Activated CD4-positive, alpha-beta T cell treated with anti-CD3 and anti-CD28 coated beads for 36 hours (primary cell): ENCODE measurements at regions not wholly inside any gene's neighbourhood (a gene's known extent, or its start where the extent isn't known, plus 50 kb on each side); places are given as distances from the start of the nearest gene placed in this dataset.
"Not testable (repeated sequence)": the region's sequence is repeated elsewhere in the genome, so short reads cannot be mapped to it uniquely, and the experiment has no call there.

Experiments
- ATAC-seq: fragments of 200-7000 bp; cut with Tn5 transposase; one replicate; pipeline ENCODE4 v1.10.0; 2021; ENCODE audit warnings: mild to moderate bottlenecking, moderate library complexity
- CTCF ChIA-PET: fragments of 350-600 bp; sonication (Branson Sonifier 250); formaldehyde crosslinking; loops from one replicate; lab custom pipeline; 2021; ENCODE audit warnings: antibody characterized with exemption; lab: Charles Lee
- POLR2A ChIA-PET: fragments of 350-600 bp; sonication (Branson Sonifier 250); formaldehyde crosslinking; loops from one replicate; lab custom pipeline; 2021; ENCODE audit warnings: antibody characterized with exemption, inconsistent platforms; lab: Charles Lee
- DNase-seq: peaks from one replicate; pipeline ENCODE4 v3.0.0-alpha.2; 2020
- H3K27ac Mint-ChIP-seq: one replicate; pipeline ENCODE4 v1.8.0; 2021; ENCODE audit warnings: mixed read lengths
- H3K27me3 Mint-ChIP-seq: one replicate; pipeline ENCODE4 v1.8.0; 2021; ENCODE audit warnings: mixed read lengths
- H3K36me3 Mint-ChIP-seq: one replicate; pipeline ENCODE4 v1.8.0; 2021; ENCODE audit warnings: low read depth, mixed read lengths
- H3K4me1 Mint-ChIP-seq: one replicate; pipeline ENCODE4 v1.8.0; 2021; ENCODE audit warnings: mixed read lengths
- H3K4me3 Mint-ChIP-seq: one replicate; pipeline ENCODE4 v1.8.0; 2021; ENCODE audit warnings: mild to moderate bottlenecking, moderate library complexity, mixed read lengths
- H3K9me3 Mint-ChIP-seq: one replicate; pipeline ENCODE4 v1.8.0; 2021; ENCODE audit warnings: low read depth, mixed read lengths
- intact Hi-C, 2 experiments: fragments of 100-400 bp; cut with DNase I in 1 of 2; cut with micrococcal nuclease in 1 of 2; formaldehyde crosslinking; loops; one replicate each; pipeline versions ENCODE4 v1.14.2 to v1.15.1; 2022 to 2024; cut with DNase I, micrococcal nuclease

DNA sequence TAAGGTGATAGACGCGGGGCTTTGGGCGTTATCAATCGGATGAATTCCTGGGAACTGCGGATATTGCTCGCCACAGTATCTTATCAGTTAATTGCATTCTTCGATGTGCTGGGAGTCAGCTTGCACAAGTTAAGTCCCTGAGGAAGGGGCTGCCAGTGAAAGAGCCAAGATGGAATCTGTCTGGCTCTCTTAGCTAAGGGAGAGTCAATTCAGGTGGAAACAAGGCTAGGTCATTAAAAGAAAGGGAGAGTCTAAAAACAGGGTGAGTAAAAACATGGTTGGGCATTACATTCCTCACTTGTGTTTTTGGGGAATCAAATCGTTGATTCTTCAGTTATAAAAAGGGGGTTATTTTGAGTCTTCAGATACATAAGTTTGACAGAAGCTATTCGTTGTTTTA lies 196.2 kb downstream of the OTOP1 start:
- H3K36me3 Mint-ChIP-seq, H3K27ac Mint-ChIP-seq, DNase-seq, H3K27me3 Mint-ChIP-seq, intact Hi-C loops, H3K4me1 Mint-ChIP-seq, ATAC-seq, CTCF ChIA-PET, H3K9me3 Mint-ChIP-seq, POLR2A ChIA-PET, H3K4me3 Mint-ChIP-seq: not testable (repeated sequence)

DNA sequence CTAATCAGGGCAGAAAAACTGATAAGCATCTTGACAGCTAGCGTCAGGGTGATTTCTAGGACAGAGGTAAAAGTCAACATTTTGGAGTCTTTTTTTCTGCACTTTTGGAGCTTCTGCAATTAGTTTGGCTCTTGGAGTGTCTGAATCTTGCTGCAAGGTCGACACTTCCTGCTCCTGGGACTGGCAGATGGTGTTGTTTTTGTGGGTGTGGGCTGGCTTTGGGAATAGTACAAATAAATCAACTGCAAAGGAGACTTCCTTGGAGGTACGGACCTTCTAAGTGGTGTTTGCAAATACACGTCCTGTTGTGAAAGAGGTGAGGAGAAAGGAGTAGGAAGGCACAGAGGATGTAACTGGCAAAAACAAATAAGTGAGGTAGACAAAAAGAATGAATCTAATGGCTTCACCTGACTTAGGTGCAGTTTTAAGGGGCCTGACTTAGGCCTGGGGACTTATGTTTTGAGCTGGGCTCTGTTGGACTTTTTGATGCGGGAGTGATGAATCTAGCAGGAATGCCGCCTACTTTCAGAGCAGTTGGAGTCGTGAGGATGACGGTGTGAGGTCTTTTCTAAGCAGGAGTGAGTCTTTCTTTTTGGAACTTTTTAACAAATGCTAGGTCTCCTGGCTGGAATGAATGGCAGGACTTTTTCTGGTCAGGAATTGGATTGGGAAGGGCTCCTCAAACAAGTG lies 195.1 kb downstream of the OTOP1 start:
- H3K36me3 Mint-ChIP-seq, H3K9me3 Mint-ChIP-seq, H3K4me3 Mint-ChIP-seq, DNase-seq, ATAC-seq, intact Hi-C loops, CTCF ChIA-PET, H3K27ac Mint-ChIP-seq, H3K27me3 Mint-ChIP-seq, POLR2A ChIA-PET, H3K4me1 Mint-ChIP-seq: not testable (repeated sequence)

GRCh38 chr4:4032364-4032763 lies 194.4 kb downstream of the OTOP1 start:
- H3K27me3 Mint-ChIP-seq, DNase-seq, H3K4me1 Mint-ChIP-seq, H3K9me3 Mint-ChIP-seq, H3K27ac Mint-ChIP-seq, H3K4me3 Mint-ChIP-seq, POLR2A ChIA-PET, CTCF ChIA-PET, intact Hi-C loops, ATAC-seq, H3K36me3 Mint-ChIP-seq: not testable (repeated sequence)

- H3K4me1 Mint-ChIP-seq, POLR2A ChIA-PET, H3K27ac Mint-ChIP-seq, ATAC-seq, intact Hi-C loops, H3K36me3 Mint-ChIP-seq, H3K9me3 Mint-ChIP-seq, DNase-seq, H3K27me3 Mint-ChIP-seq, CTCF ChIA-PET, H3K4me3 Mint-ChIP-seq: not testable (repeated sequence)
These were observed 193.7 kb downstream of the OTOP1 start for GRCh38 chr4:4032801-4033605.

GRCh38 chr4:4037399-4038138 lies 189.2 kb downstream of the OTOP1 start:
- H3K36me3 Mint-ChIP-seq, H3K27ac Mint-ChIP-seq, POLR2A ChIA-PET, H3K4me3 Mint-ChIP-seq, H3K9me3 Mint-ChIP-seq, CTCF ChIA-PET, H3K27me3 Mint-ChIP-seq, DNase-seq, intact Hi-C loops, ATAC-seq, H3K4me1 Mint-ChIP-seq: not testable (repeated sequence)

DNA sequence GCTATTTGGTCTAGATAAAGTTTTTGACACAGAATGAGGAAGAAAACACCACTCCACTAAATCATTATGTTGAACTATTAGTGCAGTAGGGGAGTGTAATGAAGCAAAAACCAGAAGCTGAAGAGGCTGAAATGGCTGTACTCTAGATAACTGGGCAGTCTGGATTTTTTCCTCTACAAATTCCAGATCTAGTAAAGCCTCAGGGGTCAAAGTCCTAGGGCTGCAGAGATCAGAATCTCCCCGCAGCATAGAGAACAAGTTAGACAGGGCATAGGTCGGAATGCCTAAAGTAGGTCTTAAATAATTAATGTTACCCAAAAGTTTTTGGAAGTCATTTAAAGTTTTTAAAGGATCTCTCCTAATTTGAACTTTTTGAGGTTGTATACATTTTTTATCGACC lies 180.9 kb downstream of the OTOP1 start:
- intact Hi-C loops, H3K9me3 Mint-ChIP-seq, CTCF ChIA-PET, H3K36me3 Mint-ChIP-seq, H3K4me3 Mint-ChIP-seq, H3K27ac Mint-ChIP-seq, DNase-seq, ATAC-seq, POLR2A ChIA-PET: not testable (repeated sequence)
- H3K27me3 Mint-ChIP-seq, result peaks cover 44% of the 10 kb centered on the region
- peaks cover 11% of the 10 kb centered on the region for H3K4me1 Mint-ChIP-seq

DNA sequence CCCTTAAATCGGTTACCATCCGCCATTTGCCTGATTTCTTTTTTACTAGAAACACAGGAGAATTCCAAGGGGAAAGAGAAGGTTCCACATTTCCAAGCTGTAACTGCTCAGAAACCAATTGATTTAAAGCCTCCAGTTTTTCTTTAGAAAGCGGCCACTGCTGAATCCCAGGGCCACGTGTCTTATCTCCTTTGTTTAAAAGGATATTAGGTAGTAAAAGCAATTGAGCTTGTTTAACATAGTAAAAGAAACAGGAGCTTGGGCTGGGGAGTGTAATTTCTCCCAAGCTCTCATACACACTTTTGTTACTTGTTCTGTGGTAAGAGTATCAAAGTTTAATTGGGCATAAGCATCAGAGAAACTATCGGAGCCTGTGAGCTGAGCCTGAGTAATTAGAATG lies 180.0 kb downstream of the OTOP1 start:
- DNase-seq, result not testable (repeated sequence)

DNA sequence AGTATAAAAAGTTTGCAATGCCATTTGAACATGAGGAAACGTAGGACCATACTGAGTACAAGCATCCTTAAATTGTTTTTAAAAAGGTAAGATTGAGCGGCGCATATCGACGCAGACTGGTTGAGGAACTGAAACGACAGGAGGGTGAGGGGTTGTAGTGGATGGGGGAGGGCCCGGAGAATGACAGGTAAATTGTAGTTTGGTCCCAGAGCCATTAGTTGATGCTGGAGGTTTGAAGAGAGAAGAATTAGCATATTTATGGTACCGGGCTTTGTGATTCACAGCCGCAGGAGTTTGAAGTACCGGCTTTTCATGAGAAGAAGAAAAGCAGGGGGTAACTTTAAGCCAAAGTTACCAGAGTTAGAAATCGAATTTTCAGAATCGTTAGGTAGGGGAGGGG lies 179.5 kb downstream of the OTOP1 start:
- ATAC-seq, H3K4me3 Mint-ChIP-seq, H3K36me3 Mint-ChIP-seq, H3K27ac Mint-ChIP-seq, intact Hi-C loops, H3K9me3 Mint-ChIP-seq, CTCF ChIA-PET, DNase-seq, POLR2A ChIA-PET: not testable (repeated sequence)
- Mint-ChIP-seq H3K27me3 (peaks cover 43% of the 10 kb centered on the region), H3K4me1 (peaks cover 11% of the 10 kb centered on the region)

More for the DNA sequence above, 180.0 kb downstream of the OTOP1 start:
- intact Hi-C loops, POLR2A ChIA-PET, H3K27ac Mint-ChIP-seq, CTCF ChIA-PET, H3K4me3 Mint-ChIP-seq, H3K9me3 Mint-ChIP-seq, H3K36me3 Mint-ChIP-seq, ATAC-seq: not testable (repeated sequence)
- Mint-ChIP-seq H3K27me3 (peaks cover 44% of the 10 kb centered on the region), H3K4me1 (peaks cover 11% of the 10 kb centered on the region)

DNA sequence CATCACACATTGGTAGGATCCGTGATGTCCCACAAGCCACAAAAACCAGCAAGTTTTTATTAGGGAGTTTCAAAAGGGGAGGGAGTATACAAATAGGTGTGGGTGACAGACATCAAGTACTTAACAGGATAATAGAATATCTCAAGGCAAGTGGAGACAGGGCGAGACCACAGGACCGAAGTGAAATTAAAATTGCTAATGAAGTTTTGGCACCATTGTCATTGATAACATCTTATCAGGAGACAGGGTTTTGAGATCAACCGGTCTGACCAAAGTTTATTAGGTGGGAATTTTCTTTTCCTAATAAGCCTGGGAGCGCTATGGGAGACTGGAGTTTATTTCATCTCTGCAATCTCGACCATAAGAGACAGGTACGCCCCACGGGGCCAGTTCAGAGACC lies 178.5 kb downstream of the OTOP1 start:
- H3K27ac Mint-ChIP-seq, H3K36me3 Mint-ChIP-seq, H3K9me3 Mint-ChIP-seq, intact Hi-C loops, DNase-seq, H3K4me3 Mint-ChIP-seq, ATAC-seq, POLR2A ChIA-PET, CTCF ChIA-PET: not testable (repeated sequence)
- peaks cover 38% of the 10 kb centered on the region for H3K27me3 Mint-ChIP-seq
- H3K4me1 Mint-ChIP-seq, result peaks cover 11% of the 10 kb centered on the region

DNA sequence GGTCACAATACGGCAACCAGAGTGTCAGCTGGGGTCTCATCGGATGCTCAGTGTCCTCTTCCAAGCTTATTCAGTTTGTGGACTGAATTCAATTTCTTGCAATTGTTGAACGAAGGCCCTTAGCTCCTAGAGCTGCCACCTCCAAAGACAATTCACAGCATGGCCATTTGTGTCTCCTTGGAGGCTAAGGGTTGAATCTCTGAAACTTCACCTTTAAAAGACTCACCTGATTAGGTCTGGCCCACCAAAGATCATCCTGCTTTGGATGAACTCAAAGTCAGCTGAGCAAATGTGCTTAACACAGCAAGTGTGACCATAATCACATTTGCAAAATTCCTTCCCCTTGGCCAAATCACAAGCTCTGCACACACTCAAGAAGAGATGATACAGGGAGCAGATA lies 175.9 kb downstream of the OTOP1 start:
- POLR2A ChIA-PET, DNase-seq, ATAC-seq, H3K27ac Mint-ChIP-seq, H3K4me3 Mint-ChIP-seq, intact Hi-C loops, H3K9me3 Mint-ChIP-seq, H3K36me3 Mint-ChIP-seq, CTCF ChIA-PET: not testable (repeated sequence)
- Mint-ChIP-seq H3K27me3 (peaks cover 21% of the 10 kb centered on the region), H3K4me1 (peaks cover 11% of the 10 kb centered on the region)

DNA sequence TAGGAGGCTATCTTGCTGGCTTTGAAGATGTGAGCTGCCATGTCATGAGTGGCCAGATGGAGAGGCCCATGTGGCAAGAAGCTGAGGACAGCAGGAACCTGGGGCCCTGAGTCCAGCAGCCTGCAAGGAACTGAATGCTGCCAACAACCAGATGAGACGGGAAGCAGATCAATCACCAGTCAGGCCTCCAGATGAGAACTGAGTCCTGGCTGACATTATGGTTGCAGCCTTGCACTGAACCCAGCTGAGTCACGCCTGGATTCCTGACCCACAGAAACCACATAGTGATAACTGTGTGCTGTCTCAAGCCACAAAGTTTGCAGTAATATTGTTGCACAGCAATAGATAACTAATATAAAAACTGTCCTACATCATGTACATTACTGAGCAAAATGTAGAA lies 173.8 kb downstream of the OTOP1 start:
- ATAC-seq, DNase-seq, H3K27ac Mint-ChIP-seq, H3K4me1 Mint-ChIP-seq, CTCF ChIA-PET, H3K36me3 Mint-ChIP-seq, POLR2A ChIA-PET, intact Hi-C loops, H3K4me3 Mint-ChIP-seq, H3K9me3 Mint-ChIP-seq: not testable (repeated sequence)
- peaks cover 14% of the 10 kb centered on the region for H3K27me3 Mint-ChIP-seq
